Frontal cortex (tissue), 3 donors: ENCODE measurements at regions not wholly inside any gene's neighbourhood (a gene's known extent, or its start where the extent isn't known, plus 50 kb on each side); places are given as distances from the start of the nearest gene placed in this dataset.

Experiments used
- DNase-seq, 2 donors: peaks; one replicate each; pipeline ENCODE4 v3.0.0; 2012; ENCODE audit warnings: low spot score in 2 of 2
- FAIRE-seq: peaks from 2 replicates; lab custom pipeline; 2012; peaks lifted over from hg19 to GRCh38; lab: Jason Lieb, UNC
- donor health status: control.
- donor health status: control.
- donor health status: control.

DNA sequence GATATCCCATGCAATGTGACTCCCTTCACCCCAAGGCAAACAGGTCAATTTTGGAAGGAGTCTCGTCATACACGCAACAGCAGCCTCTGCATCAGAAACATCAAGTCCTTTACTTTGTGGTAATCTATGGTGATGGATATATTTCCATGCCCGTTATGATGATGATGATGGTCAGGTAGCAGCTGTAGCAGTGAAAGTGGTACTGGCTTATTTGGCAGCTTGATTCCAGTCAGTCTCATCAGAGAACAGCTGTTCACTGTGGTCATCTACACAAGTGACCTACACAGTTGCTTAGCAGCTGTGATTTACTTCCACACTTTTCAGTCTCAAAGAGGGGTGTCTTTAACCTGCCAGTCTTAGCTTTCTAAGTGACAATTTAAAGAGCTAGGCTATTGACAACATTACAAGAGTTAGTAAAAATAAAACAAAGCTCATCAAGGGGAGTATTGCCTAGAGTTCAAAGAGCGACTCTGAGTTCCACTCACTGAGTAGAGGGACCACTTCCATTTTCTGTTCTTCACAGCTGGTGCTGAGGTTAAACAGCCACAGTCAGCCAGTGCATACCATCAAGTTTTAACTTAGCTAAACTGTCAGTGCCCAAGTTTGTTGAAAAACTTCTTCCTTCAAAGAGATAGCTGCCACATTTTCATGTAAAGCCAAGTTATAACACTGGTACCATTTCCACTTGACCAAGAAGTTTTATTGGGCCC lies 587.4 kb upstream of the KCNMB2 start:
- DNase-seq (no peak), FAIRE-seq (no peak)

- DNase-seq: no peak
- no peak for FAIRE-seq
These were observed 577.0 kb upstream of the KCNMB2 start for GRCh38 chr3:177959188-177959587.

DNA sequence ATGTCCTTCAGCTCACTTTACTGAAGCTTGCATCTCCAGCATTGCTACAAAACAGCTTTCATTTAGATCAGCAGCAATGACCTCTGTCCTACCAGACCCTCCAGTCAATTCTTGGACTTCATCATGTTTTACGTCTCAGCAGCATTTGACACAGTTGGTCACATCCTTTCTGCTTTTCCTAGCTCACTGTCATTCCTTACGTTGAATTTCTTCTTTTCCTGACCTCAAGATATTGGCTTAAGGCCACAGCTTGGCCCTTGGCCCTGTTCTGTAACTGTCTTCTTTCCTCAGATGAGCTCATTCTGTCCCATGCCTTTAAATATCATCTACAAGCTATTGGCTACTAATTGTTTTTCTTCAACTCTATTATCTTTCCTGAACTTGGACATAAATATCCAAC lies 576.2 kb upstream of the KCNMB2 start:
- DNase-seq: no peak
- FAIRE-seq: no peak

DNA sequence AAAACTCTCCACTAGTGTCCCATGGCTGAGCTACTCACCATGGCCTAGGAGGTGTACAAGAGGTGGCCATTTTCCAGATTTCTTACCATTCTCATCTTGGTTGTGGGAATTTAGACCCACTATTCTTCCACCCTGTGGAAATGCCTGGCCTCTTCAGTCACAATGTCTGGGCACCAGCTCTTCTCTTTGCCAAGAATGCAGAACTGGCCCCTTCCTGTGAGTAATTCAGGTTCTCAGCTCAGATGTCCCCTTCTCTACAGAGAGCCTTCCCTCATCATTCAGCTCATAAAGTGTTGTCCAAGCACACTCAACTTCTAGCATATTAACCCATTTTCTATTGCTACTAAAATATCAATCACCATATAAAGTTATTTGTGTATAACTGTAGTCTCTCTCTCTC lies 575.5 kb upstream of the KCNMB2 start:
- FAIRE-seq: no peak
- DNase-seq: no peak

- FAIRE-seq: no peak
- DNase-seq: no peak
These were observed 574.5 kb upstream of the KCNMB2 start for GRCh38 chr3:177961784-177962183.

- FAIRE-seq (no peak), DNase-seq (no peak)
These were observed 569.7 kb upstream of the KCNMB2 start for GRCh38 chr3:177966493-177966892.

DNA sequence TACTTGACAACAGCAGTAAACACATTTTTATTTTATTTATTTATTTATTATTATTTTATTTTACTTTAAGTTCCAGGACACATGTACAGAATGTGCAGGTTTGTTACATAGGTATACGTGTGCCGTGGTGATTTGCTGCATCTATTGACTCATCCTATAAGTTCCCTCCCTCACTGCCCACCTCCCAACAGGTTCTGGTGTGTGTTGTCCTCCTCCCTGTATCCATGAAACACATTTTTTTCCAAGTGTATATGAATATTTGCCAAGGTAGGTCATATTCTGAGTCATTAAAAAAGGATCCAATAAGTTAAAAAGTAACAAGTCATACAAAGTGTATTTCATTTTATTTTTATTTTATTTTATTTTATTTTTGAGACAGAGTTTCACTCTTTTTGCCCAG lies 567.3 kb upstream of the KCNMB2 start:
- no peak for FAIRE-seq
- DNase-seq: no peak

DNA sequence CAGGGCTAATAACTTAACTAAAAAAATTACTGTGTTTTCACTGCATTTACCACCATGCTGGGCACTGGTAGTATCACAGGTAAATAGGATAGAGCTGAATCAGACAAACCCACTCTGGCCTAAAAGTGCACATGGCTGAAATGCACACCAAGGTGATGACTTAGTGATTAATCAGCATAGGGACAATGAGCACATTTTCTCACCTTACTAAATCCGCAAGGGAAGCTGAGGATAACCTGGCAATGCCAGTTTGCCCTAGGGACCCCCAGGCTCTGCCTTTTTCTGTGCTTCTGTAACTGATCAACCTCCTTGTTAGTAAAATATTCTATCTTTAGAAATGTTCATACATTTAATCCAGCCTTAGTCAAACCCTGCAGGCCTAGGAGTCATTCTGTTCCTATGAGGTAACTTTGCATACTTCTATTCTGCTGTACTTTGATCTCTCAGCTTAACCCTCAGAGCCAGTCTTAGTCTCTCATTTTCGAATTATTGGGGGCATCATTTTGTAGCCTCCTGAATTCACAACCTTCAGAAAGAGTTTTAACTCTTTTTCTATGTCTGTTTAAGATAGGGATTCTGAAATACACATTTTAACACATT lies 562.9 kb upstream of the KCNMB2 start:
- DNase-seq (no peak), FAIRE-seq (no peak)

DNA sequence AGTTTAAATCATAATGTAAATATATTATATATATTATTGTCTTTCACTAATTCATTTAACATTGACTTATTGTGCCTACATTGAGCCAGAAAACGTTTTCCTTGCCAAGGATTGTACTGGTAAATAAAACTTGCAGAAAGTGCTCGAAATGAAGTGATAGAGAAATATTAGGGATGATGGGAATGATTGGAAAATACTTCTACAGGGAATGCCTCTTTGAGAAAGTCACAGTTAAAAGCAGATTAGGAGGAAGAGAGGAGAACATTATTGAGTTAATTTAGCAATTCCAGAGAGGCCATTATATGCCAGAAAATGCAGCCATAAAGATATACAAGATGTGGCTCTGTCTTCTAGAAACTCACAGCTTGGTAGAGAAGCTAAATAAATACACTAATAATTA lies 560.0 kb upstream of the KCNMB2 start:
- DNase-seq: no peak

DNA sequence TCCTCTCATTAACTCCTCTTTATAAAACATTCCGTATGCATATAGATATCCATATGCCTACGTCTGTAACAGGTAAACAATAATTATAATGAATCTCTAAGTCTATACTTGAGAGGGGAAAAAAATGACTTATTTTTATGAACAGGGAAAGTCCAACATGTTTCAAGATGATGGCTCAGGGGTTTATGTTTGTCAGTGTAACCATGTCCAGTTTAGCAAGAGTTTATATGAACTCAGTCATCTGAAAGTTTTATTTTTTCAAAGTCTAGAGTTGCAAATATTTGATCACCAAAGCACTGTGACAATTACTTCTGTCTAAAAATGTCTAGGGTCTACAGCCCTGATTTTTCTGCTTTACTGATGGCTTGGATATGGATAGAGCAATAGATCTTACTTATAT lies 559.4 kb upstream of the KCNMB2 start:
- DNase-seq: no peak
- FAIRE-seq: no peak

More for the DNA sequence above, 560.0 kb upstream of the KCNMB2 start:
- FAIRE-seq: no peak

DNA sequence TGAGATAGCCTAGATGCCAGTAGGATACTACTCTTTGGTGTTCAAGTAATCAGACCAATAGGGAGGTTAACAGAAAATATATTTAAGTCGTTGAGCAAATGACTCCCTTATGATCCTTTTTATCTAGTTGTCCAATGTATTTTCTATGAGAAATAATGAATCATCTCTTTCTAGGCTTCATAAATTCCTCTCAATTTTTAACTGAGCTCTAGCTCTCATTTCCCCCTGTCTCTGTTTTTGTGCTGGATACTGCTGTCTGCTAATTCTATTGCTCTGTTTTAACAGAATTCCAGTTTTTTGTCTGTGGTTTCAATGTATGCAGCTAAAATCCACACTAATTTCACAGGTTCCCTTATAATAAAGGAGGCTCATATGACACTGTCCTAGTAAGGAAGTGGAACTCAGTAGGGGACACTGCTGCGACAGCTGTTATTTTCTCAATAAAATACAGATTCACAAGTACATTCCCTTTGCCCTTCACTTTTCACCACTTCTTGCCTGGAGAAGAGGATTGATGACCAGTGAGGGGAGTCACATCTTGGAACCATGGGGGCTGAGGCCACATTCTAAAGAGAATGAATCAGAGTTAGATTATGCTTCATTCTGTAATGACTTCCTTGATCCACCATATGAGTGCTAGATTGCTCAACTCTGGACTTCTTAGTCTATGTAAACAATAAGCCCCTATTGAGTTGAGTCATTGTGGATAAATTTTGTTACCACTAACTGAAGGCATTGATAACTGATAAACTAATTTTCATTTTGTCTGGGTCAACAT lies 558.7 kb upstream of the KCNMB2 start:
- DNase-seq (no peak), FAIRE-seq (no peak)

DNA sequence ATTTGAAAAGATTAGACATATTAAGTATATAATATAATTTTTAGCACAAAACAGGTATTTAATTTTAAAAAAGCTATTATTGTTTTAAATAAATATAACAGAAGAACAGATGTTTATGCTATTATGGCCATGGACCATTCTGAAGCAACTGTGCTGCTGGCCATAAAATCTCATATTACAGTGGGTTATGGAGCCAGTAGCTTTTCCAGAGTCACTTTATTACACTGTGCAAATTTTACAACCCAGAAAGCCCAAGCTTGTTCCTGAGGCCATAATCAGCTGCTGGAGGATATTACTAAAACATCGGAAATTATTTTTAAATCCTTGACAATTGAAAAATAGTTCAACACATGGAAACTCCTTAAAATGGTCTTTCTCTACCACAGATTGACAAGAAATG lies 557.3 kb upstream of the KCNMB2 start:
- DNase-seq: no peak
- no peak for FAIRE-seq

- DNase-seq: no peak
- FAIRE-seq: no peak
These were observed 556.5 kb upstream of the KCNMB2 start for GRCh38 chr3:177979703-177980102.

GRCh38 chr3:177981576-177981975 lies 554.7 kb upstream of the KCNMB2 start:
- FAIRE-seq: no peak

GRCh38 chr3:177982034-177982433 lies 554.2 kb upstream of the KCNMB2 start:
- FAIRE-seq: no peak
- DNase-seq: no peak

More at GRCh38 chr3:177981576-177981975, 554.7 kb upstream of the KCNMB2 start:
- DNase-seq: no peak

GRCh38 chr3:177983320-177983719 lies 552.9 kb upstream of the KCNMB2 start:
- FAIRE-seq: no peak
- DNase-seq: no peak

GRCh38 chr3:177992993-177993970 lies 543.0 kb upstream of the KCNMB2 start:
- DNase-seq (no peak), FAIRE-seq (no peak)

GRCh38 chr3:177994976-177995375 lies 541.3 kb upstream of the KCNMB2 start:
- DNase-seq: no peak
- no peak for FAIRE-seq

GRCh38 chr3:177995381-177996085 lies 540.7 kb upstream of the KCNMB2 start:
- no peak for FAIRE-seq
- DNase-seq: no peak
